ENCODE measurements at regions not wholly inside any gene's neighbourhood (a gene's known extent, or its start where the extent isn't known, plus 50 kb on each side); places are given as distances from the start of the nearest gene placed in this dataset.

GRCh38 chr3:63228087-63228486 is 50.0 kb upstream of the SYNPR start:
- ChIA-PET POLR2A (no interaction called here), CTCF (no interaction called here)
- DNase-seq (ENCODE audit: low read depth, low spot score) = no peak
- Histone ChIP-seq H3K36me3 (ENCODE audit: control insufficient read depth, insufficient read depth, low read length) (no peaks in the 10 kb centered on the region), H3K27me3 (ENCODE audit: control insufficient read depth, insufficient read depth, low read length) (no peaks in the 10 kb centered on the region), H3K4me3 (ENCODE audit: low read depth in 2 of 2, low read length in 2 of 2) (no peak overlapping the region), H3K27ac (ENCODE audit: low read length) (no peak overlapping the region), H3K4me1 (ENCODE audit: control insufficient read depth, insufficient read depth, low read length) (no peaks in the 10 kb centered on the region), H3K9me3 (ENCODE audit: control insufficient read depth, insufficient read depth, low read depth, low read length) (no peaks in the 10 kb centered on the region)
- ATAC-seq = no peak
- TF ChIP-seq REST (IDR thresholded peaks at IDR 0.05; ENCODE audit: insufficient read depth in 1 of 2, low read depth in 2 of 2, low read length in 1 of 2) = no peak
- TF ChIP-seq CTCF (IDR thresholded peaks at IDR 0.05) = no peak
- TF ChIP-seq TCF7L2 (IDR thresholded peaks at IDR 0.05; ENCODE audit: low read depth, low read length) = no peak
- TF ChIP-seq POLR2AphosphoS5 (IDR thresholded peaks at IDR 0.05; ENCODE audit: low read depth, low read length) = no peak
- no peak for TF ChIP-seq SIN3A (IDR thresholded peaks at IDR 0.05; ENCODE audit: borderline replicate concordance, insufficient read depth, low read depth, low read length)
- BruUV-seq (replicated peaks) = no TSS peak
- intact Hi-C loops (cut with micrococcal nuclease; ENCODE audit: unreplicated experiment) = no loop called here
- in situ Hi-C loops (cut with HindIII; ENCODE audit: low pct_unique_long_range_greater_than_20kb, low sequenced_read_pairs) = no loop called here

Measured in Panc1 (cell line).